GM23248 (cell line): ENCODE measurements at regions not wholly inside any gene's neighbourhood (a gene's known extent, or its start where the extent isn't known, plus 50 kb on each side); places are given as distances from the start of the nearest gene placed in this dataset.

Source experiments
- DNase-seq: peaks from one replicate; pipeline ENCODE4 v3.0.0-alpha.2; 2015
- H2AFZ ChIP-seq: fragments of 200-600 bp; sonication (generic); 2 replicates; pipeline ENCODE4 v1.6.1; 2016; ENCODE audit warnings: antibody characterized with exemption
- H3F3A ChIP-seq: fragments of 200-600 bp; sonication (generic); 2 replicates; pipeline ENCODE4 v1.6.1; 2016; ENCODE audit warnings: mild to moderate bottlenecking, antibody characterized with exemption, mixed run types; ENCODE audit not compliant: insufficient read depth
- H3K27ac ChIP-seq: fragments of 200-600 bp; sonication (generic); 2 replicates; pipeline ENCODE4 v1.5.1; 2016; ENCODE audit warnings: mild to moderate bottlenecking
- H3K27me3 ChIP-seq: fragments of 200-600 bp; sonication (generic); replicated peaks from 2 replicates; pipeline ENCODE4 v1.6.1; 2016; ENCODE audit warnings: mild to moderate bottlenecking; ENCODE audit not compliant: insufficient read depth
- H3K36me3 ChIP-seq: fragments of 200-600 bp; sonication (generic); 2 replicates; pipeline ENCODE4 v1.6.1; 2016; ENCODE audit warnings: low read depth, mild to moderate bottlenecking
- H3K4me1 ChIP-seq: fragments of 200-600 bp; sonication (generic); 2 replicates; pipeline ENCODE4 v1.6.1; 2016; ENCODE audit warnings: mild to moderate bottlenecking; ENCODE audit not compliant: insufficient read depth
- H3K4me2 ChIP-seq: fragments of 200-600 bp; sonication (generic); one replicate; pipeline ENCODE4 v1.6.1; 2016; ENCODE audit warnings: mild to moderate bottlenecking; ENCODE audit not compliant: unreplicated experiment
- H3K4me3 ChIP-seq: fragments of 200-600 bp; sonication (generic); 2 replicates; pipeline ENCODE4 v1.5.1; 2016; ENCODE audit warnings: mild to moderate bottlenecking
- H3K79me2 ChIP-seq: fragments of 200-600 bp; sonication (generic); 2 replicates; pipeline ENCODE4 v1.6.1; 2016; ENCODE audit warnings: mild to moderate bottlenecking; ENCODE audit not compliant: insufficient read depth
- H3K9ac ChIP-seq: fragments of 200-600 bp; sonication (generic); 2 replicates; pipeline ENCODE4 v1.6.1; 2016; ENCODE audit warnings: mild to moderate bottlenecking
- H3K9me2 ChIP-seq: fragments of 200-600 bp; sonication (generic); 2 replicates; pipeline ENCODE4 v1.6.1; 2016; ENCODE audit warnings: mixed run types, mild to moderate bottlenecking, moderate library complexity; ENCODE audit not compliant: insufficient read depth
- H3K9me3 ChIP-seq: fragments of 200-600 bp; sonication (generic); one replicate; pipeline ENCODE4 v1.6.1; 2017; ENCODE audit warnings: low read depth
- H4K20me1 ChIP-seq: fragments of 200-600 bp; sonication (generic); 2 replicates; pipeline ENCODE4 v1.6.0; 2016; ENCODE audit not compliant: insufficient read depth
- EZH2 ChIP-seq: fragments of 200-600 bp; sonication (generic); IDR thresholded peaks from 2 replicates; pipeline ENCODE4 v1.6.1; 2018; ENCODE audit warnings: antibody characterized with exemption, mild to moderate bottlenecking; ENCODE audit not compliant: insufficient read depth, poor library complexity, severe bottlenecking
- EZH2phosphoT487 ChIP-seq: fragments of 200-600 bp; sonication (generic); IDR thresholded peaks from 2 replicates; pipeline ENCODE4 v1.6.1; 2018; ENCODE audit warnings: antibody characterized with exemption, moderate library complexity, mild to moderate bottlenecking, low read depth; ENCODE audit not compliant: insufficient read depth
- WGBS, 2 experiments: methylation state at CpG; one replicate each; pipeline ENCODE4 v1.1.6; 2015 to 2017; ENCODE audit warnings: low lambda C conversion rate in 2 of 2, low coverage in 1 of 2; ENCODE audit errors: missing lambda C conversion rate in 2 of 2; 5-methylcytosine and 5-hydroxymethylcytosine counted together
- in situ Hi-C: fragments of 300-500 bp; cut with MboI; formaldehyde crosslinking; loops from 2 replicates; pipeline ENCODE4 v1.15.0; 2020

DNA sequence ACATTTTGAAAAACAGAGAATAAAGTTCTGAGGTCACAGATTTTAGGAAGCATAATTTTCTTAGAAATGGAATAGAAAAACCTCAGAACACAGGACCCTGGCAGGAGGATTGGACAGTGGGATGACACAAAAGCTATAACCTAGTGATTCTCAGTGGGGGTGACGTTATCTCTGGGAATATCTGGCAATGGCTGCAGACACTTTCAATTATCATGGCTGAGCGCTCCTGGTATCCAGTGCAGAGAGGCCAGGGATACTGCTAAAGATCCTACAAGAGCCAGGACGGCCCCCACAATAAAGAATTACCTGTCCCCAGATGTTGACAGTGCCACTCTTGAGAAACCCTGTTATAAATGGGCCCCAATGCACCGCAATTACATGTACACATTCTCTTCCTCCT, 117.2 kb upstream of the SPRED2 start:
- whole genome bisulfite sequencing, 2 experiments = 79 to 91% methylated on average over 4 of the region's 4 CpGs
- H3K4me3 ChIP-seq = no peak overlapping the region
- in situ Hi-C loops = loop anchor here (5.0 to 25.0 kb wide), 3 partner anchors 282 to 637 kb away; partner anchors contain the start of gene CEP68

DNA sequence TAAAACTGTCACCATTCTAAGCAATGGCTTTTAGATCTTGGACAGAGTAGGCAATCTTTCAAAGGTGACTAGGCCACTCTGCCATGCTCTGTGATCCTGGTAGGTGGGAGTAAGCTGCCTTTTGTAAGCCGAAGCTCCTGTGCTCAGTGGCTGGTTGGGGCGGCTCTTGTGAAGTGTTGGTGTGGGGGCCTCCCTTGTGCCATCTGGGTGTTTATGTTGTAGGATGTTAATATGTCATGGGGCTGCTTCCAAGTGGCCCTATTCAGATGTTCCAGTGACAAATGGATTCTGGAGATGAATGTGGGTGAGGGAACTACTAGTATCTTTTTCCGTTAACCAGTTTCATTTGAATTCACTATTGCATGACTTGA, 116.8 kb upstream of the SPRED2 start:
- Histone ChIP-seq H3K9ac (no peak overlapping the region), H3K4me2 (no peak overlapping the region), H3F3A (peaks cover 40% of the 10 kb centered on the region), H3K4me1 (peaks cover 40% of the 10 kb centered on the region), H3K27ac (no peak overlapping the region), H3K27me3 (no peaks in the 10 kb centered on the region), H3K79me2 (no peaks in the 10 kb centered on the region), H3K4me3 (no peak overlapping the region), H4K20me1 (no peaks in the 10 kb centered on the region), H3K9me2 (no peaks in the 10 kb centered on the region), H3K36me3 (no peaks in the 10 kb centered on the region), H3K9me3 (no peaks in the 10 kb centered on the region), H2AFZ (no peak overlapping the region)
- TF ChIP-seq EZH2phosphoT487 (no peak), EZH2 (no peak)
- WGBS, 2 experiments = 95 to 100% methylated on average over 3 of the region's 3 CpGs
- DNase-seq = no peak
- in situ Hi-C loops = loop anchor here (5.0 kb wide), 1 partner anchor 282 kb away; no protein-coding TSS in a partner anchor

More for the DNA sequence above, 117.2 kb upstream of the SPRED2 start:
- TF ChIP-seq EZH2 (no peak), EZH2phosphoT487 (no peak)
- Histone ChIP-seq H3K9me2 (no peaks in the 10 kb centered on the region), H4K20me1 (no peaks in the 10 kb centered on the region), H3K27ac (no peak overlapping the region), H3K79me2 (no peaks in the 10 kb centered on the region), H3K4me1 (peaks cover 44% of the 10 kb centered on the region), H3K4me2 (no peak overlapping the region), H2AFZ (no peak overlapping the region), H3K27me3 (no peaks in the 10 kb centered on the region), H3K9me3 (no peaks in the 10 kb centered on the region), H3F3A (peaks cover 40% of the 10 kb centered on the region), H3K36me3 (no peaks in the 10 kb centered on the region), H3K9ac (no peak overlapping the region)
- no peak for DNase-seq

DNA sequence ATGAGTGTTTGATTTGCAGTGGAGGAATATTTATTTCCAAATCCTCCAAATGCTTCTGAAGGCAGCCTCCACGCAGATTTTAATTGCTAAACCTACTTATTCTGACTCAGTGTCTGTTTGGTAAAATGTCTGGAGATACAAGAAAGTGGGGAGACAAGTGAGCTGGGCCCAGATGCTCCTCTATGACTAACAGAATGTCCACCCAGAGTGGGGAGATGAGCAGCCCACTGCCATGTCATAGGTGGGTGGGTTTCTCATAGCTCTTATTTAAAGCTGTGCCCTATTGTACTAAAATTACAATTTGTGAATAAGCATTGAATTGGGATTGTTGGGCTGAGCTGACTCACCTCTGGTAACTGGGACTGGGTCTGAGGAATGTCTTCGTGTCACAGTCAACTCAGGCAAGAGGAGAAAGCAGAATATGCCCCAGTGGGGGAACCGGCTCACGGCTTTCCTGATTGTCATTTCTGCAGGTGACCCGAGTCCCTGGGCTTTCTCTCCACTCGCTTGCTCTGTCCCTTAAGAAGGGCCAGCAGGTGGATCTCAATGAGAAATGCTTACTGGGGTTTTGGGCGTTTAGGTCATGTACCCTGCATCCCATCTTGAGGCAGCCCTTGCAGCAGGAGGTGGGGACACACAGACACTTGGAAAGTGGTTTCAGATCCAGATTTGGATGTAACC, 116.3 kb upstream of the SPRED2 start:
- peak; percentile 58 for DNase-seq

DNA sequence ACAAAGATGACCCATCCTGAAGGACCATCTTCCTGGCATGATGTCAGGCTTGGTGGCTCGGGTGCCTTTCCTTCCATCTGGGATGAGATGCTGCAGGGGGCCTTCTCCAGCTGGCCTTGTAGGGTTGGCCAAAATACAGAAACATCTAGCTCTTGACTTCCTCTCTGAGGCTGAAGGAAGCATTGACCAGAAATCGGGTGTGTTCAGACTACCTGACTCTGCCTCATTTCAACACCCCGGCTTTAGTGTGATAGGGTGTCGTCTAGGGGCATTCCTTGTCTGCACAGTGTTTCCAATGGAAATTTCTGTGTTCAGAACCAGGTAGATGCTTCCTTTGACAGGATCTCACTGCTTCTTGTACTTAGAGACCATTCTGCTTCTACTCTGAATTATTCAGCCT, 115.7 kb upstream of the SPRED2 start:
- no peak for DNase-seq
- Histone ChIP-seq H3K9me3 (no peaks in the 10 kb centered on the region), H3K79me2 (no peaks in the 10 kb centered on the region), H3K27ac (peak overlapping the region; percentile 21; the same call in 1 of the 2 replicates), H3K27me3 (no peaks in the 10 kb centered on the region), H3K36me3 (no peaks in the 10 kb centered on the region), H3K9me2 (no peaks in the 10 kb centered on the region), H3K4me1 (peaks cover 33% of the 10 kb centered on the region), H2AFZ (no peak overlapping the region), H3K4me3 (no peak overlapping the region), H3K9ac (no peak overlapping the region), H4K20me1 (no peaks in the 10 kb centered on the region), H3F3A (peaks cover 40% of the 10 kb centered on the region), H3K4me2 (no peak overlapping the region)
- no peak for TF ChIP-seq EZH2phosphoT487
- no peak for TF ChIP-seq EZH2
- in situ Hi-C loops = loop anchor here (5.0 kb wide), 1 partner anchor 281 kb away; no protein-coding TSS in a partner anchor
- WGBS, 2 experiments = 87% methylated on average over 4 of the region's 4 CpGs

More for the DNA sequence above, 116.3 kb upstream of the SPRED2 start:
- Histone ChIP-seq H3K79me2 (no peaks in the 10 kb centered on the region), H3K4me3 (no peak overlapping the region), H3K9me2 (no peaks in the 10 kb centered on the region), H3K4me2 (peak overlapping the region; percentile 5), H3K36me3 (no peaks in the 10 kb centered on the region), H3K4me1 (peaks cover 37% of the 10 kb centered on the region), H3K9me3 (no peaks in the 10 kb centered on the region), H3K27me3 (no peaks in the 10 kb centered on the region), H2AFZ (no peak overlapping the region), H3K27ac (peak overlapping the region; percentile 21), H4K20me1 (no peaks in the 10 kb centered on the region), H3F3A (peaks cover 40% of the 10 kb centered on the region), H3K9ac (no peak overlapping the region)
- 54 to 68% methylated on average over 7 of the region's 7 CpGs for WGBS, 2 experiments
- in situ Hi-C loops = loop anchor here (5.0 kb wide), 1 partner anchor 281 kb away; no protein-coding TSS in a partner anchor
- no peak for TF ChIP-seq EZH2phosphoT487
